Activated naive CD8-positive, alpha-beta T cell treated with anti-CD3 and anti-CD28 coated beads, Interleukin-2, amount 50 U/mL, for 24 hours (primary cell): ENCODE measurements at regions not wholly inside any gene's neighbourhood (a gene's known extent, or its start where the extent isn't known, plus 50 kb on each side); places are given as distances from the start of the nearest gene placed in this dataset.
A peak's percentile ranks its signal among the peaks of the same experiment; 100 is the strongest.
"Not testable (repeated sequence)": the region's sequence is repeated elsewhere in the genome, so short reads cannot be mapped to it uniquely, and the experiment has no call there.

Experiments
- ATAC-seq: fragments of 150-1000 bp; cut with Tn5 transposase; one replicate; pipeline ENCODE4 v1.10.0; 2021
- DNase-seq: peaks from one replicate; pipeline ENCODE4 v3.0.0; 2021
- H3K27ac Mint-ChIP-seq: one replicate; pipeline ENCODE4 v1.8.0; 2021; ENCODE audit warnings: mild to moderate bottlenecking, mixed read lengths
- H3K27me3 Mint-ChIP-seq: one replicate; pipeline ENCODE4 v1.8.0; 2021; ENCODE audit warnings: mixed read lengths
- H3K36me3 Mint-ChIP-seq: one replicate; pipeline ENCODE4 v1.8.0; 2021; ENCODE audit warnings: low read depth, mixed read lengths
- H3K4me1 Mint-ChIP-seq: one replicate; pipeline ENCODE4 v1.8.0; 2021; ENCODE audit warnings: mixed read lengths
- H3K4me3 Mint-ChIP-seq: one replicate; pipeline ENCODE4 v1.8.0; 2021; ENCODE audit warnings: mild to moderate bottlenecking, moderate library complexity, mixed read lengths
- H3K9me3 Mint-ChIP-seq: one replicate; pipeline ENCODE4 v1.8.0; 2021; ENCODE audit warnings: mixed read lengths

DNA sequence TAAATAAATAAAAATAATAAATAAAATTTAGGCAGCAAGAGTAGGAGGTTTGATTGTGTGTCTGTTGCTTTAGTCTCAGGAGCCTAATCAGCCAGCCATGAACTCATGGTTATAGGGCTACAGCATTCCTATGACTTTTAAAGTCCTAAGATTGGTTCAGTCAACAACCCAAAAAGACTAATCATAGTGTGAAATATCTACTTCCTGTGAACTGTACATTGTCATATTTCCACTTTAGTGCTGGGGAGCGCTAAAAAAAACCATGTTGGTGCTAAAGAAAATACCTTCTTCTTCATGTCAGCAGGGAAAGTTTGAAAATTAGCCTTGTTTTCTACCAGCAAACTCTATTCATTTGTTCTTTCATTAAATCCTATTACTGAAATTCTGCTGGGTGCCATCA lies 521.6 kb downstream of the RNF144A start:
- no peak overlapping the region for H3K4me3 Mint-ChIP-seq
- peaks cover 93% of the 10 kb centered on the region for H3K4me1 Mint-ChIP-seq
- H3K9me3 Mint-ChIP-seq: peaks cover 32% of the 10 kb centered on the region
- H3K27me3 Mint-ChIP-seq: no peaks in the 10 kb centered on the region
- H3K36me3 Mint-ChIP-seq: peaks cover 64% of the 10 kb centered on the region
- no peak for ATAC-seq
- peak overlapping the region; percentile 82 for H3K27ac Mint-ChIP-seq
- no peak for DNase-seq

DNA sequence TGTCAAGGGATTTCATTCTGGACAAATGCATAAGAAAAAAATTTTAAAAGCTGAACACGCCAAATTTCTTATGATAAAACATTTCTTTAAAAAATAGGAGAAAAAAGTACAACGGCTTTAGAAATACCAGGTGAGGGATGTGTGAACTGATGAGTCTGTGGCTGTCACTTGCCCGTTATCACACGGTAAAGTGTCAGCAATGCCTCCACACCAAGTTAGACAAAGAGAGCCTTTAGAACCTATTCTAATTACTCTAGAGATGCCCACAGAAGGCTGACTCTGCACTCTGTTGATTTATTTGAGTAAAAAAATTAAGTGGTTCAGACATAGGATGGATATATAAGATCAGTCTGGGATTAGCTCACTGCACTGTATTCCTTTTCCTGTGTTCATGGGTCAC lies 523.8 kb downstream of the RNF144A start:
- Mint-ChIP-seq H3K9me3 (peaks cover 36% of the 10 kb centered on the region), H3K4me1 (peaks cover 93% of the 10 kb centered on the region), H3K36me3 (peaks cover 53% of the 10 kb centered on the region), H3K27me3 (no peaks in the 10 kb centered on the region), H3K4me3 (no peak overlapping the region), H3K27ac (peak overlapping the region; percentile 82)
- no peak for DNase-seq
- no peak for ATAC-seq

DNA sequence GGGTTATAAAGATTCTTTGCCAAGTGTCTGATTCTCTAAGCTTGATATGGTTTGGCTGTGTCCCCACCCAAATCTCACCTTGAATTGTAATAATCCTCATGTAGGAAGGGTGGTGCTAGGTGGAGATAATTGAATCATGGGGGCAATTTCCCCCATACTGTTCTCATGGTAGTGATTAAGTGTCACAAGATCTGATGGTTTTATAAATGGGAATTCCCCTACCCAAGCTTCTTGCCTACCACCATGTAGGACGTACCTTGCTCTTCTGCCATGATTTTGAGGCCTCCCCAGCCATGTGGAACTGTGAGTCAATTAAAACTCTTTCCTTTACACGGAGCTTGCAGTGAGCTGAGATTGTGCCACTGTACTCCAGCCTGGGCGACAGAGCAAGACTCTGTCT lies 524.6 kb downstream of the RNF144A start:
- H3K4me1 Mint-ChIP-seq: peaks cover 89% of the 10 kb centered on the region
- DNase-seq, H3K27me3 Mint-ChIP-seq, H3K4me3 Mint-ChIP-seq: not testable (repeated sequence)
- peaks cover 49% of the 10 kb centered on the region for H3K36me3 Mint-ChIP-seq
- H3K27ac Mint-ChIP-seq: peak overlapping the region; percentile 82
- peak; percentile 45 for ATAC-seq
- peaks cover 36% of the 10 kb centered on the region for H3K9me3 Mint-ChIP-seq

DNA sequence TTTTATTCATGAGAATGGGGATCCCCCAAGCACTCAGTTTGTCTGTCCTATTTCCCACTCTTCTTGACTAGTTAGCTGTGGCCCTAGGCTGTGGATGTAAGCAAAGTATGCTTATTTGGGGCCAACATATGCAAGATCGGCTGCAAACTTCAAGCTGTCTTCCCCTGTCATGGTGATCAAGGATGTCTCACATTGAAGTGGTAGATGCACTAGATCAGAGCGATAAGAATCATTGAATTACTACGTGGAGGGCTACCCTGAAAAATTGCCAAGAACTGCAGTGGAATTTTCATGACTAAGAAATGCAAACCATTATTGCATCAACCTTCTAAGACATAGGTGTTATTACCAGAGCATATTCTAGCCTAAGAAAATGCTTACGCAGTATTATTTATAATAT lies 527.4 kb downstream of the RNF144A start:
- H3K4me3 Mint-ChIP-seq: peak overlapping the region; percentile 4
- peaks cover 84% of the 10 kb centered on the region for H3K4me1 Mint-ChIP-seq
- H3K27me3 Mint-ChIP-seq: no peaks in the 10 kb centered on the region
- H3K27ac Mint-ChIP-seq: peak overlapping the region; percentile 89
- DNase-seq: peak; percentile 8
- H3K36me3 Mint-ChIP-seq: peaks cover 52% of the 10 kb centered on the region
- peak; percentile 71 for ATAC-seq
- H3K9me3 Mint-ChIP-seq: peaks cover 36% of the 10 kb centered on the region

DNA sequence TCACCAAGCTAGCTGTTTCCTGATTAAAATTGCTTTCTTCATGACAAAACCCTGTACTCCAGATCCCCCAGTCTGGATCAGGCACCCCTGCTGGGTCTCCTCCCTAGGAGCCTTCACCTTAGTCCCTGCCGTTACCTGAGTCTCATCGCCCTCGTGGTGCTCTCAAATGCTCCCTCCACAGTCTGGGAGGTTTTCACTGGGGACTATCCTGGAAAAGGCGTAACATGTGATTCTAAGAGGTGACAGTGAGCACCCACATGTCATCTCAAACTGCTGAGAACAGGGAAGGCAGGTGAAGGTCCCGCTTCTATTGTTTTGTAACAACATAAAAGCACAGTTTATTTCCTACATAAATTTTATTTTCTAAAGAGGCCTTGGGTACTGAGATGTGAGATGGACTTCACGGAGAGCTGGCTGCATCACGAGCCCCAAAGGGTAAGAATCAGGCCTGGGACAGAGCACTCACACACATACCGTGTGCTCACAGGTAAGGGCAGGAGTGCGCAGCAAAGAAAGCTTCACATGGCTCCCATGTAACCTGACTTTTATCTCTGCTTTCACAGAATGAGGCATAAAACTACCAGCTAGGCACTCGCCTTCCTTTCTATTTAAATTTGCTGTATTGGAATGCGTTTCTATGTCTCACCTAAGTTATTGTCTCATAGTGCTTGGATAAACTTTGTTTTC lies 531.5 kb downstream of the RNF144A start:
- Mint-ChIP-seq H3K4me1 (peaks cover 87% of the 10 kb centered on the region), H3K27me3 (no peaks in the 10 kb centered on the region), H3K9me3 (peaks cover 10% of the 10 kb centered on the region), H3K27ac (peak overlapping the region; percentile 98), H3K4me3 (no peak overlapping the region), H3K36me3 (peaks cover 17% of the 10 kb centered on the region)
- DNase-seq (no peak), ATAC-seq (no peak)

DNA sequence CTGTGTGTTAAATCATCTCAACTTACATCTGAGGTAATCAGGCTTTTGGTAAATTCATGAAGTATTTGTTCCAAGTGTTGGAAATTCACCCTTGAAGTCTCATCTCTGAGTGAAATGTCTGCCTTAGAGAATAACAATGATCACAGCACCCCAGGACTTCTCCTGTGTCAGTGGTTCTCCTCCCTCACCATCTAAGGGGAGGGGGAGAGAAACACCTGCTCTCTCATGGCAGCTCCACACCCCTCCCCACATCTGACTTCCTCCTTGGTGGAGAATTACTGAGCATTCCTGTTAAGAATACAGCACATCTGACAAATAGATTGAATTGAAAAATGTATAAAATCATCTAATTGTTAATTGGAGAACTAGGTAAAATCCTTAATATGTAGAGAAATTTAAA lies 532.1 kb downstream of the RNF144A start:
- H3K27ac Mint-ChIP-seq: peak overlapping the region; percentile 98
- H3K4me3 Mint-ChIP-seq: no peak overlapping the region
- ATAC-seq (no peak), DNase-seq (no peak)
- no peaks in the 10 kb centered on the region for H3K27me3 Mint-ChIP-seq
- H3K36me3 Mint-ChIP-seq: peaks cover 17% of the 10 kb centered on the region
- peaks cover 10% of the 10 kb centered on the region for H3K9me3 Mint-ChIP-seq
- peaks cover 87% of the 10 kb centered on the region for H3K4me1 Mint-ChIP-seq

- peak overlapping the region; percentile 69 for H3K4me3 Mint-ChIP-seq
- H3K27ac Mint-ChIP-seq: peak overlapping the region; percentile 98
- peaks cover 15% of the 10 kb centered on the region for H3K36me3 Mint-ChIP-seq
- no peaks in the 10 kb centered on the region for H3K27me3 Mint-ChIP-seq
- DNase-seq: peak; percentile 59
- peak; percentile 74 for ATAC-seq
- peaks cover 86% of the 10 kb centered on the region for H3K4me1 Mint-ChIP-seq
- H3K9me3 Mint-ChIP-seq: peaks cover 10% of the 10 kb centered on the region
Observed at GRCh38 chr2:7450188-7450832, 533.1 kb downstream of the RNF144A start.

DNA sequence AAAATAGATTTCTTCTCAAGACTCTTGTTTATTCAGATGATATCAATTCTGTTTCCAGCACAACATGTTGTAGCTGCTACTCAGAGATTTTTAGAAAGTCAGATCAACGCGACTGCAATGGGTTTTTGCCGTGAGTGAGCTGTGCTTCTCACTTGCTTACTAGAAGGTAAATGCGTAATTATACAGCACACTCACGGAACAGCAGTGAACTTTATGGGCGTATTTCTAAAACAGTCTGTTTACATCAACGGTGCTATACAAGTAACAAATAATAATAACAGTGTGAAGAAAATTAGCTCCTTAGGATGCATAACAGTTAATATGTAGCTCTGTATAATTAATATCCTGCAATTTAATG lies 533.6 kb downstream of the RNF144A start:
- H3K9me3 Mint-ChIP-seq: peaks cover 6% of the 10 kb centered on the region
- H3K27me3 Mint-ChIP-seq: no peaks in the 10 kb centered on the region
- H3K27ac Mint-ChIP-seq: peak overlapping the region; percentile 98
- peak overlapping the region; percentile 69 for H3K4me3 Mint-ChIP-seq
- H3K4me1 Mint-ChIP-seq: peaks cover 81% of the 10 kb centered on the region
- DNase-seq: no peak
- ATAC-seq: peak; percentile 26
- peaks cover 11% of the 10 kb centered on the region for H3K36me3 Mint-ChIP-seq

- peak; percentile 74 for ATAC-seq
- Mint-ChIP-seq H3K4me3 (peak overlapping the region; percentile 61), H3K4me1 (peaks cover 70% of the 10 kb centered on the region), H3K27ac (peak overlapping the region; percentile 98), H3K27me3 (no peaks in the 10 kb centered on the region), H3K9me3 (peaks cover 6% of the 10 kb centered on the region), H3K36me3 (peaks cover 11% of the 10 kb centered on the region)
- no peak for DNase-seq
Observed at GRCh38 chr2:7452110-7452876, 535.1 kb downstream of the RNF144A start.

DNA sequence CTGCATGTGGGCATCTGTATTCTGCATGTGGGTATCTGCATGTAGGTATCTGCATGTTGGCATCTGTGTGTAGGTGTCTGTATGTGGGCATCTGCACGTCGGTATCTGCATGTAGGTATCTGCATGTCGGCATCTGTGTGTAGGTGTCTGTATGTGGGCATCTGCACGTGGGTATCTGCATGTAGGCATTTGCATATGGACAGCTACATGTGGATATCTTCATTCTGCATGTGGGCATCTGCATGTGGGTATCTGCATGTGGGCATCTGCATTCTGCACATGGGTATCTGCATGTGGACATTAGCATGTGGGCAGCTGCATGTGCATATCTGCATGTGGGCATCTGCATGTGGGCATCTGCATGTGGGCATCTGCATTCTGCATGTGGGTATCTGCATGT lies 537.4 kb downstream of the RNF144A start:
- no peak overlapping the region for H3K4me3 Mint-ChIP-seq
- H3K4me1 Mint-ChIP-seq: peaks cover 64% of the 10 kb centered on the region
- peak overlapping the region; percentile 67 for H3K27ac Mint-ChIP-seq
- ATAC-seq: no peak
- no peak for DNase-seq
- peaks cover 5% of the 10 kb centered on the region for H3K36me3 Mint-ChIP-seq
- no peaks in the 10 kb centered on the region for H3K9me3 Mint-ChIP-seq
- no peaks in the 10 kb centered on the region for H3K27me3 Mint-ChIP-seq

GRCh38 chr2:7456762-7457161 lies 539.5 kb downstream of the RNF144A start:
- peaks cover 5% of the 10 kb centered on the region for H3K36me3 Mint-ChIP-seq
- H3K27ac Mint-ChIP-seq: no peak overlapping the region
- no peak overlapping the region for H3K4me3 Mint-ChIP-seq
- ATAC-seq (no peak), DNase-seq (no peak)
- no peaks in the 10 kb centered on the region for H3K27me3 Mint-ChIP-seq
- H3K9me3 Mint-ChIP-seq: no peaks in the 10 kb centered on the region
- peaks cover 49% of the 10 kb centered on the region for H3K4me1 Mint-ChIP-seq

GRCh38 chr2:7458066-7458465 lies 540.9 kb downstream of the RNF144A start:
- H3K36me3 Mint-ChIP-seq: peaks cover 9% of the 10 kb centered on the region
- no peak for ATAC-seq
- H3K4me3 Mint-ChIP-seq: no peak overlapping the region
- H3K27me3 Mint-ChIP-seq: no peaks in the 10 kb centered on the region
- no peak overlapping the region for H3K27ac Mint-ChIP-seq
- peaks cover 36% of the 10 kb centered on the region for H3K4me1 Mint-ChIP-seq
- peaks cover 3% of the 10 kb centered on the region for H3K9me3 Mint-ChIP-seq
- no peak for DNase-seq

GRCh38 chr2:7467782-7468447 lies 550.7 kb downstream of the RNF144A start:
- ATAC-seq (peak; percentile 97), DNase-seq (peak; percentile 60)
- H3K4me3 Mint-ChIP-seq: peak overlapping the region; percentile 63
- peaks cover 12% of the 10 kb centered on the region for H3K9me3 Mint-ChIP-seq
- peaks cover 62% of the 10 kb centered on the region for H3K4me1 Mint-ChIP-seq
- peaks cover 19% of the 10 kb centered on the region for H3K36me3 Mint-ChIP-seq
- peak overlapping the region; percentile 92 for H3K27ac Mint-ChIP-seq
- H3K27me3 Mint-ChIP-seq: peaks cover 2% of the 10 kb centered on the region

DNA sequence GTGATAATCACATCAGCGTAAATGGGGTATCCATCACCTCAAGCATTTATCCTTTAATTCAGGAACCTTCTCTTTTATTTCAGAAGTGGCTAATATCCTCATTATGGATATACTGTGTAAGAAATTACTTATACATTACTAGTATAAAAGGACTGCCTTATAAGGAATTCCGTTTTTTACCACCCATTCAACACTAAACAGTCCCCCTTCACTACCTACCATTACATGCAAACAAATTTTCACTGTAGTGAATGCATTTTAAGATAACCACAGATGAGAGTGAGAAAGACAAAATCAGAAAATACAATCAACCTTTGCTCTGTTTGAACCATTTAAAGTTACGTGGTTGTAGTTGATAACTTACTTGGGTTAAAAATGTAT lies 551.2 kb downstream of the RNF144A start:
- Mint-ChIP-seq H3K4me1 (peaks cover 66% of the 10 kb centered on the region), H3K4me3 (peak overlapping the region; percentile 63), H3K27me3 (peaks cover 2% of the 10 kb centered on the region), H3K27ac (peak overlapping the region; percentile 92), H3K36me3 (peaks cover 19% of the 10 kb centered on the region), H3K9me3 (peaks cover 12% of the 10 kb centered on the region)
- no peak for DNase-seq
- ATAC-seq: peak; percentile 31
